ENCODE measurements at regions not wholly inside any gene's neighbourhood (a gene's known extent, or its start where the extent isn't known, plus 50 kb on each side); places are given as distances from the start of the nearest gene placed in this dataset.

DNA sequence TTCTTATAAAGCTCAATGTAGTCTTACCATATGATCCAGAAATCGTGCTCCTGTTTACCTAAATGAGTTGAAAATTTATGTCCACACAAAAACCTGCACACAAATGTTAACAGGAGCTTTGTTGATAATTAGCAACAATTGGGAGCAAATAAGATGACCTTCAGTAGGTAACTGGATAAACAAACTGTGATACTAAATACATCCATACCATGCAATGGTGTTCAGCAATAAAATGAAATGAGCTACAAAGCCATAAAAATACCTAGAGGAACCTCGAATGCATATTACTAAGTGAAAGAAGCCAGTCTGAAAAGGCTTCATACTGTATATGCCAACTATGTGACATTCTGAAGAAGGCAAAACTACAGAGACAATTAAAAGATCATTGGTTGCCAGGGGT lies 185.6 kb upstream of the HNRNPA3 start:
- Mint-ChIP-seq H3K27me3 (peaks cover 3 to 10% of the 10 kb centered on the region in 2 donors), H3K27ac (no peak overlapping the region), H3K4me1 (ENCODE audit: low read depth in 2 of 2) (no peaks in the 10 kb centered on the region), H3K36me3 (peaks cover 4% of the 10 kb centered on the region), H3K4me3 (no peak overlapping the region), H3K9me3 (no peaks in the 10 kb centered on the region)
- no peak for DNase-seq (ENCODE audit: low spot score)
- no peak for ATAC-seq

DNA sequence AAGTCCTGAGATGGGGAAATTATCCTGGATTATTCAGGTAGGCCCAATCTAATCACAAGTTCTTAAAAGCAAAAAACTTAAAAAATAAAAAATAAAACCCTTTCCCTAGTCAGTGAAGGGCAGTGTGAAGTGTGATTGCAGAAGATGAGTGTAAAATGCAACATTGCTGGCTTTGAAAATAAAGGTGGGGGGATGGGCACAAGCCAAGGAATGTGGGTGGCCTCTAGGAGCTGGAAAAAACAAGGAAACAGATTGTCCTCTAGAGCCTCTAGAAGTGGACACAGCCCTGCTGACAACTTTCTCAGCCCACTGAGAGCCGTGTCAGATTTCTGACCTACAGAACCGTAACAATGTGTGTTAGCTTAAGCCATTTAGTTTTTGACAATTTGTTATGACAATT lies 184.3 kb upstream of the HNRNPA3 start:
- no peak for DNase-seq (ENCODE audit: low spot score)

DNA sequence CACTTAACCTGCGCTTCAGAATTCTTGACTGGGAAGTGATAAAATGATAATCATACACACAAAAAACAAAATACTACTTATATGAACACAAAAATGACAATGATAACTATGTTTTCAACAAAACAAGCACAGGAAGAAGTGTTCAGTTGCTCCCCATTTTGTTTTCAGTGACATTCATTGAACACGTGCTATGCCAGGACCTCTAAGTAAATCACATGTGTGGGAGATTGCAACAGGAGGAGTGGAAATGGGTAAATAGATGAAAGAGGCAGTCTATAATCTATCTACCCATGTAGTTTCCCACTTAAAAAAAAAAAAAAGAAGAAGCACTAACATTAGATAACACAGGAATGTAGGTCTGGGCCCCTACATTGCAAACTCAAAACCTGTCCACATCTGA lies 183.5 kb upstream of the HNRNPA3 start:
- Mint-ChIP-seq H3K27ac (no peak overlapping the region), H3K4me1 (ENCODE audit: low read depth in 2 of 2) (no peaks in the 10 kb centered on the region), H3K9me3 (no peaks in the 10 kb centered on the region), H3K4me3 (no peak overlapping the region), H3K27me3 (peaks cover 17 to 22% of the 10 kb centered on the region in 2 donors), H3K36me3 (no peaks in the 10 kb centered on the region)
- ATAC-seq, result no peak
- DNase-seq (ENCODE audit: low spot score), result no peak

More for the DNA sequence above, 184.3 kb upstream of the HNRNPA3 start:
- Mint-ChIP-seq H3K36me3 (peaks cover 3% of the 10 kb centered on the region), H3K4me3 (no peak overlapping the region), H3K27me3 (peaks cover 15 to 16% of the 10 kb centered on the region in 2 donors), H3K4me1 (ENCODE audit: low read depth in 2 of 2) (no peaks in the 10 kb centered on the region), H3K9me3 (no peaks in the 10 kb centered on the region), H3K27ac (no peak overlapping the region)
- no peak for ATAC-seq

DNA sequence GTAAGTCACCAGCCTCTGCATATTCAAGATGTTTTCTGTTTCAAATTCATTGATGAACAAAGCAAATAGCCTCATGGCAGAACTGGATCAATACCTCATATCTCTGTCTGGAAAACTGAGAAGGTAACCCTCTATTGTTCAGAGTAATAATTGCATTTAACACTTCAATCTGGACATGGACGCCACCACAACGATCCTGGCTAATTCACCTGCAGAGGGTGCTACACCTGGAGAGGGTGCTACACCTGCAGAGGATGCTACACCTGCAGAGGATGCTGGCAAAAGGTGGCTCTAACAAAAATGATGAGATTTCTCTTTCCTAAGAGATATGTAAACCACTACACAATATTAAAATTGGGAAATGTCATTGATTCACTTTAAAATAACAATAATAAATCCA lies 183.1 kb upstream of the HNRNPA3 start:
- Mint-ChIP-seq H3K4me3 (no peak overlapping the region), H3K27ac (no peak overlapping the region), H3K4me1 (ENCODE audit: low read depth in 2 of 2) (no peaks in the 10 kb centered on the region), H3K36me3 (no peaks in the 10 kb centered on the region), H3K27me3 (peaks cover 18 to 23% of the 10 kb centered on the region in 2 donors), H3K9me3 (no peaks in the 10 kb centered on the region)
- ATAC-seq (no peak), DNase-seq (ENCODE audit: low spot score) (no peak)

DNA sequence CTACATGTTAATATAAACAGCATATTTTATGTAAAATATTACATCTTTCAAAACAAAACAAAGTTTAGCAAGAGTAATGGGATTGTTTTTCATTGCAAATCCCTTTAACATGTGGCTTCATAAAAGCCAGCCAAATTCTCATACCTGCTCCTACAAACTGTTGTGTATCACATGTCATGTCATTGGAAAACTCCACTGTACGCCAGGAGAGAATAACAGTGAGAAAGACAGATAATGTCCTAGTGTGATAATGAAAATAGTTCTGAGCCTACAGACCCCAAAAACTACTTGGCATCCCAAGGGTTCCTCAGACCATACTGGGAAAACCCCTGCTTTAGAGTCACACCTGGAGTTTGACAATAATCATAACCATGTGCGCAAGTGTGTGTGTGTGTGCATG lies 182.7 kb upstream of the HNRNPA3 start:
- H3K4me1 Mint-ChIP-seq (ENCODE audit: low read depth in 2 of 2), result no peaks in the 10 kb centered on the region
- no peaks in the 10 kb centered on the region for H3K36me3 Mint-ChIP-seq
- ATAC-seq (no peak), DNase-seq (ENCODE audit: low spot score) (no peak)
- H3K27me3 Mint-ChIP-seq, result peaks cover 18 to 23% of the 10 kb centered on the region in 2 donors
- no peak overlapping the region for H3K4me3 Mint-ChIP-seq
- no peaks in the 10 kb centered on the region for H3K9me3 Mint-ChIP-seq
- H3K27ac Mint-ChIP-seq, result no peak overlapping the region

DNA sequence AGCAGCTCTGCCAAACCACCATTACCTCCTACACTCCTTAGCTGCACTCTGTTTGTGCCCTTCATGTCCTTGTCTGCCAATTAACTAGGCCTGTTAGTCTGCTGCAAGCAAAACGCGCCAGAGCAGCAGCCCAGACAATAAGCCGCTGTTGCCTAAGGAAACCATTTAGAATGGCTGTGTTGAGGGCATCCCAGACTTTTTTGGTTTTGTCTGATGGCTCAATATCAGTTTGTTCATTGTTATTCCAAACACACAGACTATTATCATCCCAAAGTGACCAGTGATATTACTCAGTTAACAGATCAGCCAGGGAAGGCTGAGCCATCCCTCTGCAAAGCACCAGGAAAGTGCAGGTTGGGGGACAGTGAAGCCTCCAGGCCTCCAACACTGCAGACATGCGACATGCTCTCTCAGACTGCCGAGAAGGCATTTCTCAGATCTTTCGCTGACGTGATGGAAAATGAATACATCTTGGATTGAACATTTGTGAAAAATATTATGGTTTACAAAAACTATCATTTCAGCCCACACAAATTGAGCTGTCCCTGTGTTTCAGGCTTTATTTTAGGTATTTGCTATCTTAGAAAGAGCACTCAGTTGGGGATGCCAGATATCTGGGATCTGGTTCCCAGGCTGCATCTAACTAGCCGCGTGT lies 182.0 kb upstream of the HNRNPA3 start:
- Mint-ChIP-seq H3K27ac (no peak overlapping the region), H3K36me3 (no peaks in the 10 kb centered on the region), H3K9me3 (no peaks in the 10 kb centered on the region), H3K4me3 (no peak overlapping the region), H3K4me1 (ENCODE audit: low read depth in 2 of 2) (no peaks in the 10 kb centered on the region), H3K27me3 (peaks cover 15 to 23% of the 10 kb centered on the region in 2 donors)
- DNase-seq (ENCODE audit: low spot score), result no peak
- no peak for ATAC-seq

DNA sequence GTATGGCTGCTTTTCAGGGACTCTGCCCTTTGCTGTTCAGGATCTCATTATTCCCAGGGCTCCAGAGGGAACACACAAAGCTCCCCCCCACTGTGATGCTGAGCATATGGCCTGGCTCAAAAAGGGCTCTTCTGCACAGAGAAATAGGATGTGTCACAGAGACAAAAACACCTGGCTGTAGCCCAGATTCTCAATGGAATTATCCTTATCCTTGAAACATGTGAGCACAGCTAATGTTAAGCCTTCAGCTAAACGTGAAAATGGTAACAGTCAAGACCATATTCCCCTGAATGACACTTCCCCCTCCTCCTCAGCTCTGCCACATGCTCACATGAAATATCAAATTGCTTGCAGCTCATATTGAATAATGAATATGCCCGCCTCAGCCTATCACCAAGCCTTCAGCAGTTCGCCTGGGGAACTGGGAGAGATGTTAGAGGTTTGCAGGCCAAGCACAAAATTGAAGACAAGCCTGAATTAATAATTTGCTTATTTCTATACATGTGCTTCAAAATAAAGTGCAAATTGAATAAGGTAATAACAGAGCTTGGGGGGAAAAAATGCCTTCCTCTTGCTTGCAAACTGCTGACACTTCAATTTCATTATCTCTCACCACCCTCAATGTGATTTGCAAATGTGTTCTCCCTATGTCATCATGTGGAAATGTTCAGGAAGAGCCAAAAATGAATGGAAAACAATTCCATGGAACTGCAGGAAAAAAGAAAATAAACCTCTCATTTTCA lies 181.0 kb upstream of the HNRNPA3 start:
- DNase-seq (ENCODE audit: low spot score) (no peak), ATAC-seq (no peak)
- no peaks in the 10 kb centered on the region for H3K36me3 Mint-ChIP-seq
- H3K27me3 Mint-ChIP-seq, result peaks cover 15 to 23% of the 10 kb centered on the region in 2 donors
- H3K27ac Mint-ChIP-seq, result no peak overlapping the region
- no peaks in the 10 kb centered on the region for H3K4me1 Mint-ChIP-seq (ENCODE audit: low read depth in 2 of 2)
- H3K9me3 Mint-ChIP-seq, result no peaks in the 10 kb centered on the region
- no peak overlapping the region for H3K4me3 Mint-ChIP-seq

DNA sequence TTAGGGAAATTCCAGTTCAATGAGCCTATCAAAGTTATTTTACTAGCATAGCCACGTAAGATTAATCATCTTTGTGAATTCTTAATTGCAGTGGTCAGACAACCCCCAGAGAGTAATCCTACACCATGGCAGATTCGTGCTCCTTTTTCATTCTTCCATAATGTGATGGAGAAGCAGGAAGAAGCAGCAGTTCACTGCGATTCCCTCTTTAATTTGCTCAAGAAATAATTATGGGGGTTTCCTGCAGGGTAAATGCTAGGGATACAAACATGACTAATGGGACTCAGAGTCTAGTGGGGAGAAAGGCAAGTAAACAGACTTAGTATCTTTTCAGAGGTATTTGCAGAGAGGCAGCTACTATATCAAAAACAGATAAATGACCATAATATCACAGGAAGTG lies 175.8 kb upstream of the HNRNPA3 start:
- Mint-ChIP-seq H3K27me3 (peaks cover 33 to 34% of the 10 kb centered on the region in 2 donors), H3K36me3 (no peaks in the 10 kb centered on the region), H3K4me3 (no peak overlapping the region), H3K27ac (no peak overlapping the region), H3K9me3 (no peaks in the 10 kb centered on the region), H3K4me1 (ENCODE audit: low read depth in 2 of 2) (no peaks in the 10 kb centered on the region)
- no peak for DNase-seq (ENCODE audit: low spot score)
- ATAC-seq, result no peak

DNA sequence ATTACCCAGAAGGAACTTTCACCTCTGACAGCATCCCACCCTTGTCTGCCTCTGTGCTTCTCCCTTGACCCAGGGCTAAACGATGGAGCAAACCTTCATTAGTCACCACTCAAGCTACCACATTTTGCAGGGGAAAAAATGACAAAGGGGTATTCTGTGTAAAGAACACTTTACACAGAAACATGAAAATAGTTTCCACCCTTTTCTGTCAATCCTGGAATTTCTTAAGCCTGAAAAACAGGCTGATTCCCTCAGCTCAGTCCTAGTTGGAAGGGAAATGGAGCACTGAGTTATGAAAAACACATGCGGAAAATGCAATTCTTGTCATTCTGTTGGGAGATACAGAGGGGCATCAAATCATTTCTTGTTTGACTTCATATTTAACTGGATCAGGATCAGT lies 175.0 kb upstream of the HNRNPA3 start:
- Mint-ChIP-seq H3K27me3 (peaks cover 24 to 32% of the 10 kb centered on the region in 2 donors), H3K4me3 (no peak overlapping the region), H3K9me3 (no peaks in the 10 kb centered on the region), H3K36me3 (no peaks in the 10 kb centered on the region), H3K4me1 (ENCODE audit: low read depth in 2 of 2) (no peaks in the 10 kb centered on the region), H3K27ac (no peak overlapping the region)
- no peak for DNase-seq (ENCODE audit: low spot score)
- no peak for ATAC-seq

DNA sequence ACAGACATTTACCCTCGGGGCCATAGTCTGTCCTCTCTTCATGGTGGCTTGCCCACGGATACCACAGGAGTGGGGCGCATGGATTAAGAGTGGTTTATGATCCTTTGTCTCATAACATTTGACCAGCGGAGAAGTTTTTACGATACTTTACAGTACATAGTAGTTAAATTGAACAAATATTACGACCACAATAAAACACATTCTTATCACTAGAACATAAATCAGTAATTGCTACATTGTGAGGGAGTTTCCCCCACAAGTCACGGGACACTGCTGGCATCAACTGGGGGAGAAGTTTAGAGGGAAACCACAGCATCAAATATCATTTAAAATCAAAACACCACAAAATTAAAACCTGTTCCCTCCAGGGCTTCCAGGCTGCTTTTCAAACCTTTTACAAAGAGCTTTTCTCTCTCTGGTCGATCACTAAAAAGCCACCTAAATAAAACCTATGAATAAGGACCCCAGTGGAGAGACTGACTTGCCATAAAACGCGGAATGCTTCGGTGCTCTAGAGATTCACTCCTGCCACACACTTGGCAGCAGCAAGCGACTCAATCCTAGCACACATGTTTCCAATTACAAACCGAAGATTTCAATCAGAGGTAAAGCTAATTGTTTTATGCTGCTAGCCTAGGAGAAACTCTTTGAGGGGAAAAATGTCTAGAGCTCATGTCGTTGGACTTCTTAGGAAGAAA lies 173.7 kb upstream of the HNRNPA3 start:
- Mint-ChIP-seq H3K36me3 (no peaks in the 10 kb centered on the region), H3K9me3 (no peaks in the 10 kb centered on the region), H3K27me3 (peaks cover 14 to 27% of the 10 kb centered on the region in 2 donors), H3K4me1 (ENCODE audit: low read depth in 2 of 2) (no peaks in the 10 kb centered on the region), H3K27ac (no peak overlapping the region), H3K4me3 (no peak overlapping the region)
- no peak for DNase-seq (ENCODE audit: low spot score)
- no peak for ATAC-seq

DNA sequence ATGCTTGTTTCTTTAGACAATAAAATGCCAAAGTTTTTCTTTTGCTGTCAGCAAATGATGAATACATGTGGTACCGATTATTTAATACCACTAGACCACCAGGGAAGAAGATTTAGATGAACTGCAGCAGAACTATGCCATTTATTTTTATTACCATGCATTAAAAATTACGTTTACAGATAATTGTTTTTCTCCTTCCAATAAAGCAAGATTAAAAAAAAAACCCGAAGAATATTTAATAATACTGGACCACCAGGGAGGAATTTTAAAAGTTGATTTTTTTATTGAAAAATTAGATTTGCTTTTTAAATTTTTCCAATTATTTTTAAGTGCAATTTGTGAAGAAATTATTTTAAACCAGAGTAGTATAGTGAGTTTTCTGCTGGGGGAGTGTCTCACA lies 170.3 kb upstream of the HNRNPA3 start:
- H3K27me3 Mint-ChIP-seq, result peaks cover 11 to 22% of the 10 kb centered on the region in 2 donors
- H3K36me3 Mint-ChIP-seq, result no peaks in the 10 kb centered on the region
- H3K27ac Mint-ChIP-seq, result no peak overlapping the region
- ATAC-seq (no peak), DNase-seq (ENCODE audit: low spot score) (no peak)
- H3K4me1 Mint-ChIP-seq (ENCODE audit: low read depth in 2 of 2), result no peaks in the 10 kb centered on the region
- no peaks in the 10 kb centered on the region for H3K9me3 Mint-ChIP-seq
- no peak overlapping the region for H3K4me3 Mint-ChIP-seq

DNA sequence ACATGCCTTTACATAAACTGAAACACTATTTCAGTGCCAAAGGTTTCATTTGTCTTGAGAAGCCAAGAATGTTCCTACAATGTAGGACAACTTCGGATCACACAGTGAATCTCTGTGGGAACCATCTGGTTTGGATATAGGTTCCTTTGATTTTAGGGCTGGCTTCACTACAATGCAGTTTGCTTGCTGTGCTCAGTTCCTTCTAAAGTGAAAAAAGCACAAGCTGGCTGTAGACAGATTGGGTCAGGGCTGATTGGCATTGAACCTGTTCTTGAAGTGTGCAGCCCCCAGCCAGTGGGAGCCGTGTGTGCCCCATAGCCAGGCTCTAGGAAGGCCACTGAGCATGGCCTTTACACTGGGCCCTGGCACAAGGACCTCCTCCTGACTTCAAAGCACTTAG lies 167.9 kb upstream of the HNRNPA3 start:
- no peak overlapping the region for H3K27ac Mint-ChIP-seq
- peaks cover 9 to 10% of the 10 kb centered on the region in 2 donors for H3K27me3 Mint-ChIP-seq
- H3K9me3 Mint-ChIP-seq, result no peaks in the 10 kb centered on the region
- H3K36me3 Mint-ChIP-seq, result no peaks in the 10 kb centered on the region
- no peak overlapping the region for H3K4me3 Mint-ChIP-seq
- ATAC-seq (no peak), DNase-seq (ENCODE audit: low spot score) (no peak)
- H3K4me1 Mint-ChIP-seq (ENCODE audit: low read depth in 2 of 2), result no peaks in the 10 kb centered on the region

DNA sequence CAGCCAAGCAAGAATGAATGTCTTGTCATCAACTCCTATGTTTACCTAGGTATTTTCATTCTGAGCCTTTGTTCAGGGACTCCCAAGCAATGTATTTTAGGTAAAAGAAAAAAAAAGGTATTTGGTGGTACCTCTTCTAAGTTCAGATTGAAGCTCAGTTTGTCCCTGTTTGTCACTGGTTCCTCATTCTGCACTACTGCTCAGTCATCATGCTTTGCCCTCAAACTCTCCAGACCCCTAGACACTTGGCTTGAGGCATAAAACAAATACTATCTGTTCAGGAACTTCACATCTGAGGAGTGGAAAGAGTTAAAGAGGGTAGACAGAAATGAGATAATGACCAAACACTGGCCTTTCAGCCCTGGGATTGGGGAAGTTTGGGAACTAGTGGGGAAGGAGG lies 163.6 kb upstream of the HNRNPA3 start:
- Mint-ChIP-seq H3K4me1 (ENCODE audit: low read depth in 2 of 2) (no peaks in the 10 kb centered on the region), H3K27me3 (peaks cover 5 to 9% of the 10 kb centered on the region in 2 donors), H3K9me3 (no peaks in the 10 kb centered on the region), H3K36me3 (no peaks in the 10 kb centered on the region), H3K27ac (no peak overlapping the region), H3K4me3 (no peak overlapping the region)
- ATAC-seq (no peak), DNase-seq (ENCODE audit: low spot score) (no peak)

DNA sequence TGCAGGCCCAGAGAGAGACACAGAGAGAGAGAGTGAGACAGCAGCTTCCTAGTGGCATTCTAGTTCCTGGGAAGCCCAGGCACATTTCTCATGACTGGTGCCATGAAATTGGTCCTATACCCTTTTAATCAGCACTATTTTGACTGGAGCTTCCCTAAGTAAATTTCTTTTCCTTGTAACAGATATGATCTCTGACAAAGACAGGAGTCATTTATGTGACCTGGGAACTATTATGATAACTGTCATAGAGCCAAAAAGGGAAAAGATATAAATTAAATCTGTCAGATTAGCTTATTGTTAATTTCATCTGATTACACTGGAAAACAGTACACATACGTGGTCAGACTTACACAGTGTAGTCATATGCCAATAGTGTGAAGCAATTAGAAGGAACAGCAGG lies 161.3 kb upstream of the HNRNPA3 start:
- Mint-ChIP-seq H3K9me3 (no peaks in the 10 kb centered on the region), H3K4me1 (ENCODE audit: low read depth in 2 of 2) (no peaks in the 10 kb centered on the region), H3K27ac (no peak overlapping the region), H3K4me3 (no peak overlapping the region), H3K27me3 (peaks cover 5 to 9% of the 10 kb centered on the region in 2 donors), H3K36me3 (no peaks in the 10 kb centered on the region)
- no peak for DNase-seq (ENCODE audit: low spot score)
- no peak for ATAC-seq
